Natural killer cell (primary cell): ENCODE measurements at regions not wholly inside any gene's neighbourhood (a gene's known extent, or its start where the extent isn't known, plus 50 kb on each side); places are given as distances from the start of the nearest gene placed in this dataset.

Experiments used
- ATAC-seq, 3 donors: fragments of 150-1000 bp in 2 of 3; fragments of 200-7000 bp in 1 of 3; cut with Tn5 transposase; 1 replicate in 1 of 3; 2 replicates in 2 of 3; pipeline ENCODE4 v1.10.0; 2021; ENCODE audit warnings: mild to moderate bottlenecking in 2 of 3, moderate library complexity in 2 of 3
- DNase-seq, 2 donors: peaks; one replicate each; pipeline versions ENCODE4 v3.0.0 to v3.0.0-alpha.2; 2013 to 2021; ENCODE audit warnings: mixed read lengths in 1 of 2
- H3K27ac ChIP-seq: one replicate; pipeline ENCODE4 v1.5.1; 2013; ENCODE audit warnings: mild to moderate bottlenecking, low read length
- H3K27me3 ChIP-seq: one replicate; pipeline ENCODE4 v1.6.1; 2013; ENCODE audit warnings: low read length; ENCODE audit not compliant: control insufficient read depth, insufficient read depth
- H3K36me3 ChIP-seq: one replicate; pipeline ENCODE4 v1.6.1; 2013; ENCODE audit warnings: low read length; ENCODE audit not compliant: control insufficient read depth, insufficient read depth
- H3K4me1 ChIP-seq: one replicate; pipeline ENCODE4 v1.6.1; 2013; ENCODE audit warnings: low read length; ENCODE audit not compliant: control insufficient read depth, insufficient read depth
- H3K4me3 ChIP-seq: one replicate; pipeline ENCODE4 v1.5.1; 2013; ENCODE audit warnings: low read length
- H3K9me3 ChIP-seq: one replicate; pipeline ENCODE4 v1.6.1; 2013; ENCODE audit warnings: low read length; ENCODE audit not compliant: control insufficient read depth, insufficient read depth
- H3K27ac Mint-ChIP-seq, 2 donors: one replicate each; pipeline ENCODE4 v1.8.0; 2022; ENCODE audit warnings: mild to moderate bottlenecking in 2 of 2, mixed read lengths in 2 of 2, moderate library complexity in 1 of 2
- H3K27me3 Mint-ChIP-seq, 2 donors: one replicate each; pipeline ENCODE4 v1.8.0; 2022; ENCODE audit warnings: low read depth in 2 of 2, mixed read lengths in 2 of 2
- H3K36me3 Mint-ChIP-seq: one replicate; pipeline ENCODE4 v1.8.0; 2022; ENCODE audit warnings: mixed read lengths
- H3K4me1 Mint-ChIP-seq, 2 donors: one replicate each; pipeline ENCODE4 v1.8.0; 2022; ENCODE audit warnings: mixed read lengths in 2 of 2
- H3K4me3 Mint-ChIP-seq: one replicate; pipeline ENCODE4 v1.8.0; 2022; ENCODE audit warnings: mild to moderate bottlenecking, moderate library complexity, mixed read lengths
- H3K9me3 Mint-ChIP-seq, 2 donors: one replicate each; pipeline ENCODE4 v1.8.0; 2022; ENCODE audit warnings: mixed read lengths in 2 of 2
- CTCF ChIP-seq: fragments of 200-600 bp; IDR thresholded peaks from one replicate; pipeline ENCODE4 v1.8.0; 2022; ENCODE audit warnings: antibody characterized with exemption
- WGBS: methylation state at CpG from one replicate; pipeline ENCODE4 v1.1.7; 2013; ENCODE audit warnings: missing lambda C conversion rate; ENCODE audit not compliant: insufficient coverage; 5-methylcytosine and 5-hydroxymethylcytosine counted together
- intact Hi-C: fragments of 100-400 bp; cut with micrococcal nuclease; formaldehyde crosslinking; loops from one replicate; pipeline ENCODE4 v1.14.2; 2022

- Mint-ChIP-seq H3K27ac (no peak overlapping the region), H3K9me3 (no peaks in the 10 kb centered on the region), H3K4me3 (no peak overlapping the region), H3K36me3 (no peaks in the 10 kb centered on the region), H3K4me1 (no peaks in the 10 kb centered on the region), H3K27me3 (peaks cover 8 to 19% of the 10 kb centered on the region in 2 donors)
- WGBS, result 79% methylated on average over 7 of the region's 7 CpGs
- no peaks in the 10 kb centered on the region for H3K9me3 ChIP-seq
- no peak for ATAC-seq
- no peaks in the 10 kb centered on the region for H3K4me1 ChIP-seq
- no peak overlapping the region for H3K4me3 ChIP-seq
- no peak for DNase-seq
- no peak overlapping the region for H3K27ac ChIP-seq
- no peak for TF ChIP-seq CTCF
- no peaks in the 10 kb centered on the region for H3K36me3 ChIP-seq
- H3K27me3 ChIP-seq, result no peaks in the 10 kb centered on the region
- intact Hi-C loops, result no loop called here
Measured at GRCh38 chr12:11598900-11599299, 50.6 kb upstream of the ETV6 start.
